ENCODE measurements at regions not wholly inside any gene's neighbourhood (a gene's known extent, or its start where the extent isn't known, plus 50 kb on each side); places are given as distances from the start of the nearest gene placed in this dataset.

GRCh38 chr2:65634304-65634703 is 201.9 kb upstream of the SPRED2 start:
- no peak for TF ChIP-seq CTCF (IDR thresholded peaks at IDR 0.05)
- TF ChIP-seq EZH2 (IDR thresholded peaks at IDR 0.05; ENCODE audit: borderline replicate concordance, insufficient read depth, low read depth, low read length, poor library complexity, severe bottlenecking) = no peak

Data from B cell (primary cell).